Adrenal gland (tissue), 5 donors: ENCODE measurements at regions not wholly inside any gene's neighbourhood (a gene's known extent, or its start where the extent isn't known, plus 50 kb on each side); places are given as distances from the start of the nearest gene placed in this dataset.

ENCODE experiments used
- POLR2A ChIP-seq, 2 donors: fragments of 450-650 bp; IDR thresholded peaks; one replicate each; pipeline ENCODE4 v1.6.1; 2017; ENCODE audit warnings: antibody characterized with exemption in 2 of 2, mild to moderate bottlenecking in 2 of 2, moderate library complexity in 1 of 2
- TF ChIP-seq, protein P1 (sequence below), 6 experiments: fragments of 450-650 bp in 4 of 6; fragments of 200-600 bp in 2 of 6; sonication (generic) in 1 of 6; IDR thresholded peaks; 1 replicate in 5 of 6; 2 replicates in 1 of 6; pipeline versions ENCODE4 v1.5.1 to v1.8.0; 2016 to 2021; ENCODE audit warnings: antibody characterized with exemption in 6 of 6, mild to moderate bottlenecking in 2 of 6, moderate library complexity in 1 of 6
- donor health status: DM: no; HTN: no; CAD: no.

DNA sequence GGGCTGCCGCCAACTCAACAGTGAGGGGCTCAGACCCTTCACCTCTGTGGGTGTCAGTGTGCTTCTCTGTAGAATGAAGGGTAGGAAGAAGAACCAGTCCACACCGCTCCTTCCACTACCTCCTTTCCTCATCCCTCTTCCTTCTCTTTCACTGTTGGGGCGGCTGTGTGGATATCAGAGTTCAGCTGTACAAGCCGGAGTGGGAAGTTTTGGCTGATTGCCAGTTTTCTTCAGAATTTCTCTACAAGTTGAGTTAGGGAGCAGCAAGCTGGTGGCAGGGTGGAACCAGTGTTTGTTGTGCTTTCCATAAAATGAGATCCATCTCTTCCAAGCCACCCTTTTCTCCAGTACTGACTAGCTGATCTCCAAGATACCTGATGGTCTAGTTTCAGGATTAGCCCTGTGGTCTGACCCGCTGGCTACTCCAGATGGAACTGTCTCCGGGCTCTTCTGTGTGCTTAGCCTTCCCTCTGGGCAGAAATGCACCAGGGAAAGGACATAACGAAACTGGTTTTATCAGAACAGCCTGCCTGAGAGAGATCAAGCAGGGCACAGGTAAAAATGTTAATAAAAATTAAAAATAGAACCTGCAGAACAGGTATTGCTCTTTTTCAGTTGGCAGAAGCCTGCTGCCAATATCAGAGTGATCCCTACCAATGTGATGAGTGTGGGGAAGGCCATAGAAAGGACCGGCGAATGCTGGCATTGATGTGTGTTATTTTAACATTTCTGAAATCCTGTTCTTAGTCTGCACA lies 169.9 kb upstream of the TSC22D2 start:
- TF ChIP-seq, protein P1, sequence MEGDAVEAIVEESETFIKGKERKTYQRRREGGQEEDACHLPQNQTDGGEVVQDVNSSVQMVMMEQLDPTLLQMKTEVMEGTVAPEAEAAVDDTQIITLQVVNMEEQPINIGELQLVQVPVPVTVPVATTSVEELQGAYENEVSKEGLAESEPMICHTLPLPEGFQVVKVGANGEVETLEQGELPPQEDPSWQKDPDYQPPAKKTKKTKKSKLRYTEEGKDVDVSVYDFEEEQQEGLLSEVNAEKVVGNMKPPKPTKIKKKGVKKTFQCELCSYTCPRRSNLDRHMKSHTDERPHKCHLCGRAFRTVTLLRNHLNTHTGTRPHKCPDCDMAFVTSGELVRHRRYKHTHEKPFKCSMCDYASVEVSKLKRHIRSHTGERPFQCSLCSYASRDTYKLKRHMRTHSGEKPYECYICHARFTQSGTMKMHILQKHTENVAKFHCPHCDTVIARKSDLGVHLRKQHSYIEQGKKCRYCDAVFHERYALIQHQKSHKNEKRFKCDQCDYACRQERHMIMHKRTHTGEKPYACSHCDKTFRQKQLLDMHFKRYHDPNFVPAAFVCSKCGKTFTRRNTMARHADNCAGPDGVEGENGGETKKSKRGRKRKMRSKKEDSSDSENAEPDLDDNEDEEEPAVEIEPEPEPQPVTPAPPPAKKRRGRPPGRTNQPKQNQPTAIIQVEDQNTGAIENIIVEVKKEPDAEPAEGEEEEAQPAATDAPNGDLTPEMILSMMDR (IDR thresholded peaks at IDR 0.05) = no peak
- no peak for TF ChIP-seq POLR2A (IDR thresholded peaks at IDR 0.05)
